Natural killer cell (primary cell): ENCODE measurements at regions not wholly inside any gene's neighbourhood (a gene's known extent, or its start where the extent isn't known, plus 50 kb on each side); places are given as distances from the start of the nearest gene placed in this dataset.

Experiments
- ATAC-seq, 3 donors: fragments of 150-1000 bp in 2 of 3; fragments of 200-7000 bp in 1 of 3; cut with Tn5 transposase; 1 replicate in 1 of 3; 2 replicates in 2 of 3; pipeline ENCODE4 v1.10.0; 2021; ENCODE audit warnings: mild to moderate bottlenecking in 2 of 3, moderate library complexity in 2 of 3
- DNase-seq, 2 donors: peaks; one replicate each; pipeline versions ENCODE4 v3.0.0 to v3.0.0-alpha.2; 2013 to 2021; ENCODE audit warnings: mixed read lengths in 1 of 2
- H3K27ac ChIP-seq: one replicate; pipeline ENCODE4 v1.5.1; 2013; ENCODE audit warnings: mild to moderate bottlenecking, low read length
- H3K27me3 ChIP-seq: one replicate; pipeline ENCODE4 v1.6.1; 2013; ENCODE audit warnings: low read length; ENCODE audit not compliant: control insufficient read depth, insufficient read depth
- H3K36me3 ChIP-seq: one replicate; pipeline ENCODE4 v1.6.1; 2013; ENCODE audit warnings: low read length; ENCODE audit not compliant: control insufficient read depth, insufficient read depth
- H3K4me1 ChIP-seq: one replicate; pipeline ENCODE4 v1.6.1; 2013; ENCODE audit warnings: low read length; ENCODE audit not compliant: control insufficient read depth, insufficient read depth
- H3K4me3 ChIP-seq: one replicate; pipeline ENCODE4 v1.5.1; 2013; ENCODE audit warnings: low read length
- H3K9me3 ChIP-seq: one replicate; pipeline ENCODE4 v1.6.1; 2013; ENCODE audit warnings: low read length; ENCODE audit not compliant: control insufficient read depth, insufficient read depth
- H3K27ac Mint-ChIP-seq, 2 donors: one replicate each; pipeline ENCODE4 v1.8.0; 2022; ENCODE audit warnings: mild to moderate bottlenecking in 2 of 2, mixed read lengths in 2 of 2, moderate library complexity in 1 of 2
- H3K27me3 Mint-ChIP-seq, 2 donors: one replicate each; pipeline ENCODE4 v1.8.0; 2022; ENCODE audit warnings: low read depth in 2 of 2, mixed read lengths in 2 of 2
- H3K36me3 Mint-ChIP-seq: one replicate; pipeline ENCODE4 v1.8.0; 2022; ENCODE audit warnings: mixed read lengths
- H3K4me1 Mint-ChIP-seq, 2 donors: one replicate each; pipeline ENCODE4 v1.8.0; 2022; ENCODE audit warnings: mixed read lengths in 2 of 2
- H3K4me3 Mint-ChIP-seq: one replicate; pipeline ENCODE4 v1.8.0; 2022; ENCODE audit warnings: mild to moderate bottlenecking, moderate library complexity, mixed read lengths
- H3K9me3 Mint-ChIP-seq, 2 donors: one replicate each; pipeline ENCODE4 v1.8.0; 2022; ENCODE audit warnings: mixed read lengths in 2 of 2
- WGBS: methylation state at CpG from one replicate; pipeline ENCODE4 v1.1.7; 2013; ENCODE audit warnings: missing lambda C conversion rate; ENCODE audit not compliant: insufficient coverage; 5-methylcytosine and 5-hydroxymethylcytosine counted together
- intact Hi-C: fragments of 100-400 bp; cut with micrococcal nuclease; formaldehyde crosslinking; loops from one replicate; pipeline ENCODE4 v1.14.2; 2022
- TF ChIP-seq, protein P1 (sequence below): fragments of 200-600 bp; IDR thresholded peaks from one replicate; pipeline ENCODE4 v1.8.0; 2022; ENCODE audit warnings: antibody characterized with exemption

DNA sequence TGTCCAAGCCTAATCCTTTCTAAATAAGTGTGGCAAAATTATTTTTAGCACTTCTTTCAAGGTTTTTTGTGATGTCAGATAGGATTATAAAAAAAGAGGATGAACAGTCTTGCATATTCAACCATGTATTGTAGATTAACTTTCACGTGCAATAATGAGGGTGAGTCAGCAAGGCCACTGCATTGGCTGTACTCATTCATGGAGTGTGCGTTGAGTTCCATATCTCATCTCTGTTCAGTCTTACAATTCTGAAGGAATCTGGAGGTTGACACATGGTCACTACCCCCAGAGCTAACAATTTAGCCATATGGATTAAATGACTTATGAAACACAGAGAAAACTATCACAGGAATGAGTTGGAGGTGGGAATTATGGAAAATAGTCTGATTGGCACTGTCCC, 810.5 kb downstream of the SLC4A3 start:
- Mint-ChIP-seq H3K4me1 (no peaks in the 10 kb centered on the region), H3K36me3 (no peaks in the 10 kb centered on the region), H3K4me3 (no peak overlapping the region), H3K27me3 (no peaks in the 10 kb centered on the region), H3K9me3 (peaks cover 4 to 5% of the 10 kb centered on the region in 2 donors), H3K27ac (no peak overlapping the region)
- intact Hi-C loops, result no loop called here
- Histone ChIP-seq H3K9me3 (peaks cover 3% of the 10 kb centered on the region), H3K27ac (no peak overlapping the region), H3K27me3 (no peaks in the 10 kb centered on the region), H3K4me1 (no peaks in the 10 kb centered on the region), H3K36me3 (no peaks in the 10 kb centered on the region), H3K4me3 (no peak overlapping the region)
- WGBS, result 90% methylated on average over 2 of the region's 2 CpGs
- DNase-seq (no peak), ATAC-seq (no peak)
- TF ChIP-seq, protein P1, sequence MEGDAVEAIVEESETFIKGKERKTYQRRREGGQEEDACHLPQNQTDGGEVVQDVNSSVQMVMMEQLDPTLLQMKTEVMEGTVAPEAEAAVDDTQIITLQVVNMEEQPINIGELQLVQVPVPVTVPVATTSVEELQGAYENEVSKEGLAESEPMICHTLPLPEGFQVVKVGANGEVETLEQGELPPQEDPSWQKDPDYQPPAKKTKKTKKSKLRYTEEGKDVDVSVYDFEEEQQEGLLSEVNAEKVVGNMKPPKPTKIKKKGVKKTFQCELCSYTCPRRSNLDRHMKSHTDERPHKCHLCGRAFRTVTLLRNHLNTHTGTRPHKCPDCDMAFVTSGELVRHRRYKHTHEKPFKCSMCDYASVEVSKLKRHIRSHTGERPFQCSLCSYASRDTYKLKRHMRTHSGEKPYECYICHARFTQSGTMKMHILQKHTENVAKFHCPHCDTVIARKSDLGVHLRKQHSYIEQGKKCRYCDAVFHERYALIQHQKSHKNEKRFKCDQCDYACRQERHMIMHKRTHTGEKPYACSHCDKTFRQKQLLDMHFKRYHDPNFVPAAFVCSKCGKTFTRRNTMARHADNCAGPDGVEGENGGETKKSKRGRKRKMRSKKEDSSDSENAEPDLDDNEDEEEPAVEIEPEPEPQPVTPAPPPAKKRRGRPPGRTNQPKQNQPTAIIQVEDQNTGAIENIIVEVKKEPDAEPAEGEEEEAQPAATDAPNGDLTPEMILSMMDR, result no peak

DNA sequence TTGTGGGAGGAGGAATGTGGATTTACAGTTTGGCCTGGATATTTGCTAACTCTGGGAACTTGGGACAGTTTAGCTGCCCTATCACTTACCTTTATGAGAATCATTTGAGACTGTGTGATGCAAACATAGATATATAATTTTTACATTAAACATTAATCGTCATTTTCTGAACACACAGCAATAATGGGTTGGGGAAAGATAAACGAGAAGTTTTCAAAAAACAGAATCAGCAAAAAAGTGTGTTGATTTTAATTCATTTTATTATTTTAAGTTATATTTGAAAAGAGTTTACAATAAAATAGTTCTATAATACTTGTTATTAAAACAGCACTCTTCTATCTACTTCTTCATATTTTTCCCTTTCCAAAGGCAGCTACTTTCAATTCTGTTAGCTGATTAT, 813.3 kb downstream of the SLC4A3 start:
- DNase-seq (no peak), ATAC-seq (no peak)
- no peaks in the 10 kb centered on the region for H3K4me1 ChIP-seq
- Mint-ChIP-seq H3K4me1 (no peaks in the 10 kb centered on the region), H3K4me3 (no peak overlapping the region), H3K27ac (no peak overlapping the region), H3K9me3 (peaks cover 5 to 8% of the 10 kb centered on the region in 2 donors), H3K27me3 (no peaks in the 10 kb centered on the region), H3K36me3 (no peaks in the 10 kb centered on the region)
- H3K27ac ChIP-seq, result no peak overlapping the region
- H3K9me3 ChIP-seq, result peaks cover 3% of the 10 kb centered on the region
- TF ChIP-seq, protein P1, result no peak
- no peak overlapping the region for H3K4me3 ChIP-seq
- H3K27me3 ChIP-seq, result no peaks in the 10 kb centered on the region
- intact Hi-C loops, result no loop called here
- no peaks in the 10 kb centered on the region for H3K36me3 ChIP-seq
- WGBS, result no CpG with 5 or more reads among the region's 2 CpGs

DNA sequence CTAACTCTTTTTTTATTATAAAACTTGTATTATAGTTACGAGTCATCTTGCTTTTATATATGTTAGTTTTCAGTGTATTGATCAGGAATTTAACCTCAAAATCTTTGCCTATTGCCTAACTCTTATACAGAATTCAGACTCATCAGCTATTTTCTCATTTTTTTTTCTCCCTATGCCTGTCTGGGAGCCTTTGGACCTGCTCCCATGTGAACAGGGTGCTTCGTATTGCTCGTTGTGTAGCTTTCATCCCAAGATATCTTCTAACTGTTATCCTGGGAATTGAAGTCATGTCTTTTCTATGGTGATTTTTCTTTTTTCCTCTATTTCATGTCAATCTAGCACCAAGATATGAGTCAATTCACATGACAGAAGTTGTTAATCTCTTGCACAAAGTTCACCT, 814.0 kb downstream of the SLC4A3 start:
- 83% methylated on average over 2 of the region's 3 CpGs for WGBS
- Histone ChIP-seq H3K27ac (no peak overlapping the region), H3K27me3 (no peaks in the 10 kb centered on the region), H3K4me3 (no peak overlapping the region), H3K9me3 (peaks cover 3% of the 10 kb centered on the region), H3K36me3 (no peaks in the 10 kb centered on the region), H3K4me1 (no peaks in the 10 kb centered on the region)
- intact Hi-C loops, result no loop called here
- no peak overlapping the region for H3K27ac Mint-ChIP-seq
- no peaks in the 10 kb centered on the region for H3K36me3 Mint-ChIP-seq
- H3K4me3 Mint-ChIP-seq, result no peak overlapping the region
- no peak for ATAC-seq
- no peaks in the 10 kb centered on the region for H3K27me3 Mint-ChIP-seq
- H3K9me3 Mint-ChIP-seq, result peaks cover 5 to 8% of the 10 kb centered on the region in 2 donors
- no peak for DNase-seq
- no peaks in the 10 kb centered on the region for H3K4me1 Mint-ChIP-seq
- TF ChIP-seq, protein P1, result no peak

DNA sequence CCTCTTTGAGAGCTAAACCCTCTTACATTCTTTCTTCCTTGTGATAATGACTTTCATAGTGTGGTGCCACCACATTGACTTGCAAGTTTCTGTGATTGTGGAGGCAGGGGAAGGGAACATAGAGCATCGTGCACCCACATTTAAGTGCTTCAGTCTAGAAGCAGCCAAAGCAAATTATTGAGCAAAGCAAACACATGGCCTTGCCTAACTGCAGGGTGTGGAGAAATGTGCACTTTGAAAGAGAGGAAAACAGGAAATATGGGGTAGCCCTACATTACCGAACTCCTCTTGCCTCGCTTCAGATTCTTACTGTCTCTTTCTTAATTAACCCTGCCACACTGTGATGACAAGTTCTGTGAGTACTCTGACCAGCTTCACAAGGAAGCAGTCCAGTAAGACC, 814.6 kb downstream of the SLC4A3 start:
- H3K4me1 ChIP-seq, result no peaks in the 10 kb centered on the region
- Mint-ChIP-seq H3K27me3 (no peaks in the 10 kb centered on the region), H3K36me3 (peaks cover 4% of the 10 kb centered on the region), H3K4me3 (no peak overlapping the region), H3K9me3 (peaks cover 8 to 11% of the 10 kb centered on the region in 2 donors), H3K27ac (no peak overlapping the region), H3K4me1 (no peaks in the 10 kb centered on the region)
- ATAC-seq (no peak), DNase-seq (no peak)
- no peaks in the 10 kb centered on the region for H3K36me3 ChIP-seq
- WGBS, result 85% methylated on average over 3 of the region's 3 CpGs
- no peak overlapping the region for H3K4me3 ChIP-seq
- intact Hi-C loops, result no loop called here
- TF ChIP-seq, protein P1, result no peak
- no peak overlapping the region for H3K27ac ChIP-seq
- H3K27me3 ChIP-seq, result no peaks in the 10 kb centered on the region
- peaks cover 3% of the 10 kb centered on the region for H3K9me3 ChIP-seq
